GM21360 (cell line): ENCODE measurements at regions not wholly inside any gene's neighbourhood (a gene's known extent, or its start where the extent isn't known, plus 50 kb on each side); places are given as distances from the start of the nearest gene placed in this dataset.

Experiments
- ATAC-seq: cut with Tn5 transposase; IDR thresholded peaks from one replicate; pipeline ENCODE4 v1.9.1; 2021; ENCODE audit warnings: mild to moderate bottlenecking, moderate library complexity; ENCODE audit not compliant: unreplicated experiment

DNA sequence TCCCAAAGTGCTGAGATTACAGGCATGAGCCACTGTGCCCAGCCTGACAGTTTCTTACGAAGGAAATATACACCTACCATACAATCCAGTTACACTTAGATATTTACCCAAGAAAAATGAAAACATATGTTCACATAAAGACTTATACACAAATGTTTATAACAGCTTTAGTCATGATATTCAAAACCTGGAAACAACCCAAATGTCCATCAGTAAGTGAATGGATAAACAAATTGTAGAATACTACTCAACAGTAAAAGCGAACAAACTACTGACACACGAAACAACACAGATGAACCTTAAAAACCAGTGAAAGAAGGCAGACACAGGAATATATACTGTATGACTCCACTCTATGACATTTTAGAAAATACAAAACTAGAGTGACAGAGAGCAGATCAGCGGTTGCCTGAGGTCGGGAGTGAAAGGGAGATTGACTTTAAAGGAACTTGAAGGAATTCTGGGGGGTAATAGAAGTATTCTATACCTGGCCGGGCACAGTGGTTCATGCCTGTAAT is 83.6 kb downstream of the SPRING1 start:
- ATAC-seq: no peak

DNA sequence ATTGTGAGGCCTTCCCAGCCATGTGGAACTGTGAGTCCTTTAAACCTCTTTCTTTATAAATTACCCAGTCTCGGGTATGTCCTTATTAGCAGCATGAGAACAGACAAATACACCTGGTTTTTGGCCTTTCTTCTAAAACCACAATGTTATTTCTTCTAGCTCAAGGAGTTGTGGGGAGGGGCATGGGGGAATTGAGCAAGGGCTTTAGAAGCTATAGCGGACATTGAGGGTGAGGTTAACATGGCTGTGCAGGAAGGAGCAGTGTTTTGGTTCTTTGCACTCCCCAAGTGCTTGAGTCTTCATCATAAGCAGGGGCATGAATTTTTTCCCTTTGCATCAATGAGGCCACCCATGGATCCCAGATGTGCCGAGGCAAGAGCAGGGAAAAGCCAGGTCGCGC is 86.8 kb downstream of the SPRING1 start:
- no peak for ATAC-seq

DNA sequence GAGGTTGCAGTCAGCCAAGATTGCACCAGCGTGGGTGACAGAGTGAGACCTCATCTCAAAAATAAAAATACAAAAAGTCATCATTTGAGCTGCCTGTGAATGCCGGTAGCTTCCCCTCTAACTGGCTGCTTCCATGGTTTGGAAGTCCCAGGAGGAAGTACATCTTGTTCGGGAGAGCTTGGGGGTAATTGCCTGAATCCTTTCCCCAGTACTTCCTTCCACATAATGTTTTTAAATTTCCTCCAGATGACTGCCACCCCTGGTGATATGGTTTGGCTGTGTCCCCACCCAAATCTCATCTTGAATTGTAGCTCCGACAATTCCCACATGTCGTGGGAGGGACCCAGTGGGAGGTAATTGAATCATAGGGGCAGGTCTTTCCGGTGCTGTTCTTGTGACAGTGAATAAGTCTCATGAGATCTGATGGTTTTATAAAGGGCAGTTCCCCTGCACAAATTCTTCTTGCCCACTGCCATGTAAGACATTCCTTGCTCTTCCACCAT is 87.2 kb downstream of the SPRING1 start:
- no peak for ATAC-seq

DNA sequence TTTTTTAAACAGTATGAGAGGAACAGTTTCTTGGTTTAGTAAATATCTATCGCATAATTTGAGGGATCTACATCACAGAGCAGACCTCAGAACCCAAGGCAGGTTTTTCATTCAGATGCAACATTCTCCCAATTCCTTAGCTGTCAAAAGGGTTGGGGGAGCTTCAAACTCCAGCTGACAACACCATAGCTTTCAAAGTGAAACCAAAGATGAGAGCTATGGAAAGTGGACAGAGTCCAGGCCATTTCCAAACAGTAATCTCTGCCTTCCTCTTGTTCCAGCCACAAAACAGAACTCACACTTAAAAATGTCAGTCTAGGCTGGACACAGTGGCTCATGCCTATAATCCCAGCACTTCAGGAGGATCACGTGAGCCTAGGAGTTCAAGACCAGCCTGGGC is 87.8 kb downstream of the SPRING1 start:
- ATAC-seq: no peak

DNA sequence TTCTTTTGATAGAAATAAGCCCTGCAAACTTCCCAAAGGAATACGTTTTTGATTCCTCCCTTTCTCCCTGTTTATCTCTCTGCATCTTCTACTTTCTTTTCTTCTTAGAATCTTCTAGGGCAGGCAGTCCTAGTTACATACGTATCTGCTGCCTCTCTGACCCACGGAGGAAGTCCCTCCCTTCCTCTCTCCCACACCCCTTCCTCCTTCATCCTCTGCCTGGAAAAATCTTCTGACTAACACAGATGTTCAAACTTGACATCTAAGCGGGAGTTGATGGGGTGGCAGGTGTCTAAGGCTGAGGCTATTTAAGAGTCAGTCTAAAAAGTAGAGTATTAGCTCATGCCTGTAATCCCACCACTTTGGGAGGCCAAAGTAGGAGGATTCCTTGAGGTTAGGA is 88.6 kb downstream of the MAP1LC3B2 start:
- no peak for ATAC-seq

DNA sequence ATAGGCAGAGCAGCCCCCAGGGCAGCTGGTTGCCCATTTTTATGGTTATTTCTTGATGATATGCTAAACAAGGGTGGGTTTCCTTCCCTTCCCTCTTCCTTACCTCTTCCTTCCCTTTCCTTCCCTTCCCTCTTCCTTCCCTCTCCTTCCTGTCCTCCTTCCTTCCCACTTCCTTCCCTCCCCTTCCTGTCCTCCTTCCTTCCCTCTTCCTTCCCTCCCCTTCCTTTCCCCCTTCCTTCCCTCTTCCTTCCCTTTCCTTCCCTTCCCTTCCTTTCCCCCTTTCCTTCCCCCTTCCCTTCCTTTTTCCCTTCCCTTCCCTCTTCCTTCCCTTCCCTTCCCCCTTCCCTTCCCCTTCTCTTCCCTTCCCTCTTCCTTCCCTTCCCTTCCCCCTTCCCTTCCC is 87.7 kb downstream of the MAP1LC3B2 start:
- no peak for ATAC-seq

DNA sequence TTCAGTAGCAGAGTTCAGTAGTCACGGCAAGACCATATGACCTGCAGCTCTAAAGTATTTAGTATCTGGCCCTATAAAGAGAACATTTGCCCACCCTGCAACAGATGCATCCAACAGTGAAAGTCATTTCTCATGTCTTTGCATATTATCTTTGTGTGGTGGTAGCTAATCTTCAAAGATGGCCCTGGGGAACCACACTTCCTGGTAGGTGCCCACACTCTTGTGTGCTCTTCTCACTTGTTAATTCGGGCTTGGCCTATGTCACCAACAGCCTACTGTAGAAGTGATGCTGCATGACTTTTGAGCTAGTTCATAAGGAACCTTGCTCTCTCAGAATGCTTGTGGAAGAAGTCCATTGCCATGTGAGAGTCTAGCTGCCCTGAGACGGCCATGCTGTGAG is 85.6 kb downstream of the MAP1LC3B2 start:
- ATAC-seq: no peak

DNA sequence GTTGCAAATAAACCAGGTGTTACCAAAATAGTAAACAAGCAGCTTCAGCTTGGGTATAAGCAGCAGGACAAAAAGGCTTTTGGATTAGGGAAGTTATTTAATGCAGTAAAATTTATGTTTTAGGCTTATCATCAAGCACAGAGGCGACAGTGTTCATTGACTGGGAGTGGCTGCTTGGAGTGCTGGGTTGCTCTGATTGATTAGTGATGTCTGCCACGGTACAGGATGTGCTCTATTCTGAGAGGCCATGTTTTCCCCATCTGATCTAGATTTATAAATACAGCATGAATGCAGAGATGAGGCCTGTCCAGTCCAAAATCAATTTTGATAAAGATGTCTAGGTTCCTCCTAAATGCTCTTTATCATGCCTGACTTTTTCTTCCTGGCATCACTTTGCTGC is 83.5 kb downstream of the MAP1LC3B2 start:
- ATAC-seq: no peak

DNA sequence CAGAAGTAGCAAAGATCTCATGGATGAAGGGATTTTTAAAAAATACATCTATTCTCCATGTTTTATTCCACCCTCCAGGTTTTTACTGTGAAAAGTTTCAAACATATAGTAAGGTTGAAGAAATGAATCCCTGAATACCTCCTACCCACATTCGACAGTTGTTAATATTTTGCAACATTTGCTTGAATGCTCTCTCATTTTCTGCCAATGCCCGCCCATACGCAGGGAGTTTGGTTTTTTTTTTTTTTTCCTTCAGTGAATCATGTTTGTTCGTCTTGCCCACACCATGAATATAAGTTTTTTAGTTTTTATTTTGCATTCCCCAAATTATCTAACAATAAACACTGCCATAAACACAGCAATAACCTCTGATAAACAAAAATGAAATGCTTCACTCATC is 82.9 kb downstream of the MAP1LC3B2 start:
- ATAC-seq: no peak

DNA sequence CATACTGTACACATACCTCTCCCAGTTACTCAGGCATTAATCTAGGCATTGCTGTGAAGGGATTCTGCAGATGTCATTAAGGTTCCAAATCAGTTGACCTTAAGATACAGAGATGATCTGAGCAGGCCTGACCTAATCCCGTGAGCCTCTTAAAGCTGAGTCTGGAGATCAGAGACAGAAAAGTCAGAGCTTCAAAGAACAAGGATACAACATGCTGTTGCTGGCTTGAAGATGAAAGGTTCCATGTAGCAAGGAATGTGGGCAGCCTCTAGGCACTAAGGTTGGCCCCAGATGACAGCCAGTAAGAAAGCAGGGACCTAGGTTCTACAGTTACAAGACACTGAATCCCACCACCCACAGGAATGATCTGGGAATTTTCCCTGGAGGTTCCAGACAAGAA is 81.1 kb downstream of the MAP1LC3B2 start:
- ATAC-seq: no peak

DNA sequence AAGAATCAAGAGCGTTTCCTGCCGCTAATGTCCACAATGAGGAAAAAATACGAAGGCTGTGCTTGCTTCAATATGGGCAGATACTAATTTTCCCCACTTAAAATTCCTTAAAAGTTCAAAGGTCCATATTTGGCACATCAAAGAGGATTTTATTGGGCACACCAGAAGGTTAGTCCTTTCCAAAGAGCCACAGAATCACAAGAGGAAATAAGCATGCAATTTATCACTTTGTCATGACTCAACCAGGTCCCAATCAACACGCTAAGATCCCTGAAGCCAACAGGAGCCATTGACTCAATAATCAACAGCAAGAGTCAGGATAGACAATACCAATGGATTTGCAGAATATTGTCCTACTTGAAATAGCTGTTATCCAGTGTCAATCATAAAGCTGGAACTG is 80.6 kb downstream of the MAP1LC3B2 start:
- no peak for ATAC-seq

DNA sequence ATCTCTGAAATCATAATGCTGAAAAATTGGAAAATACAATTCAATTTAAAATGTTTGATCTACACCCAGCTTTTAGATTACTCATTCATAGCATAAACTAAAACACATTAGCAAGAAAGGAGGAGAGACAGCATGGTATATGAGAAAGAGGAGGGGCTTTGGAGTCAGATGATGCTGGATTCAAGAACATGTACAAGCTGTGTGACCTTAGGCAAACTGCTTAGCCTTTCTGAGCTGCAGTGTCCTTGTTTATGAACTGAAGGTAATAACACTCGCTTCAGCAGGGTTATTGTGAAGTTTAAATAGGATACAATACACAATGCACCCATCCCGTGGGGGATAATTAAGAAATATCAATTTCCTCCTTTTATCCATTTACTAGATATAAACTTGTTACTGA is 79.2 kb downstream of the MAP1LC3B2 start:
- ATAC-seq: no peak

DNA sequence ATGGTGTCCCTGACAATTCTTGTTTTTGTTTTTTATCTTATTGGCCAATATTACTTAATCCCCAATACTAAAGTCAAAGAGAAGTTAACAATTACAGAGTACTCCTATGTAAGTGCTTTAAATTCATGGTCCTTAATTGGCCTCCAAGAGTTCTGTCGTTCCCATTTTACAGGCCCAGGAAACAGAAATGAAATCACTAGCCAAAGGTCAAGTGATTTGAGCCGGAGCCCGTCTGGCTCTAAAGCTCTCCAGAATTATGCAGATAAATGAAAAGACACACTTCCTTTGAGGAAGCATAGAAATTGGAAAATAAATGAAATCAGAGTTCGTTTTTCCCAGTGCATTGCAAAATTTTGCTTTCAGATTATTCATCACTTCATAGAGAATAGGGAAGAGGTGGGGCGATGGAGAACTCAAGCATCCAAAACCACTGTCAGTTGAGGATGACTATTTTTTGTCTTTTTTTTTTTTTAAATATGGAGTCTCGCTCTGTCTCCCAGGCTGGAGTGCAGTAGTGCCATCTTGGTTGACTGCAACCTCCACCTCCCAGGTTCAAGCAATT is 78.5 kb downstream of the MAP1LC3B2 start:
- no peak for ATAC-seq

DNA sequence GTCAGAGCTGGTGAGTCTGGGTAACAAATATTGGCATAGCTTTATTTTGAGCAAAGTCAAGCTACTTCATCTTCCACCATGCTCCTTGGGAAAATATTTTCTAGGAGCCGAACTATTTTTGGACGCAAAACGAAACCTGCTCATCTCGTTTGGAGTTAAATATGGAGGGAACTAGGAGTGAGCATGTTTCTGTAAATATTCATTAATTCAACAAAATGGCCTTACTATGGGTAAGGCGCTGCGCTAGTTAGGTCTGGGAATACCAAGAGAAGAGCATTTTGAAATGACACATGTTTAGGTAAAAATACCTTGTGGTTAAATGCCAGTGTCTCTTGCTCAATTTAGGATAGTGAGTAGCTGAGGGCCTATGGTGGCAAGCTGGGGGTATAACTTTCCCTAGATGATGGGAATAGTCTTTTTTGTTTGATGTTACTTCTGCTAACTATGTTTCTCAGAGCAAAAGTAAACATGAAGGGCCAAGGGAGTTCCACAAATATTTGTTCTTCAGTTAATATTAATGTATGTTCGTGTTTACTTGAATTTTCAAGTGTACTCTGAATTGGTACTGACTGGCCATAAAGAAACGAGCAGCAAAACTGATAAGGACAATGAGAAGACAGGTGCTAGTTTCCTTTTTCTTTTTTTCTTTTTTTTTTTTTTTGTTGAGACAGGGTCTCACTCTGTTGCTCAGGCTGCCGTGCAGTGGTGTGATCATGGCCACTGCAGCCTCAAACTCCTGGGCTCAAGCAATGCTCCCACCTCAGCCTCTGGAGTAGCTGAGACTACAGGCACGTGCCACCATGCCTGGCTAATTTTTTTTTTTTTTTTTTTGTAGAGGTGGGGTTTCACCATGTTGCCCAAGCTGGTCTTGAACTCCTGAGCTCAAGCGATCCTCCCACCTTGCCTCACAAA is 77.7 kb downstream of the MAP1LC3B2 start:
- no peak for ATAC-seq

DNA sequence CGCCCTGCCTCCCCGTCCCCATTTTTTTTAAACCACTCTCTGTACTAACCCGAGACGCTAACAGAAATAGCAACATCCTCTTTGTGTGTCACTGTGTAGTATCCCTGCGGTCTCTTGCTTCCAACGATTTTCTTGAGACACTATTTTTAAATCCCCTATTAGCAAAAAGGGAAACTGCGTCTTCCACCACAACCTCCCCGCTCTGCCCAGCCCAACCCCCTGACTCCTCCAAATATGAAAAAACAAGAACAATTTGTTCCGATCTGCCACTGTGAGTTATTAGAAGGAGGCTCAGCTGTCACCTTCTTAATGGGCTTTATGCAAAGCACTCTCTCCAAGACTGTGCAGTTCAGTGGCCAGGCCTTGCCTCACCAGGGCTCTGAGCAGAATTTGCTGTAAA is 76.3 kb downstream of the MAP1LC3B2 start:
- no peak for ATAC-seq

DNA sequence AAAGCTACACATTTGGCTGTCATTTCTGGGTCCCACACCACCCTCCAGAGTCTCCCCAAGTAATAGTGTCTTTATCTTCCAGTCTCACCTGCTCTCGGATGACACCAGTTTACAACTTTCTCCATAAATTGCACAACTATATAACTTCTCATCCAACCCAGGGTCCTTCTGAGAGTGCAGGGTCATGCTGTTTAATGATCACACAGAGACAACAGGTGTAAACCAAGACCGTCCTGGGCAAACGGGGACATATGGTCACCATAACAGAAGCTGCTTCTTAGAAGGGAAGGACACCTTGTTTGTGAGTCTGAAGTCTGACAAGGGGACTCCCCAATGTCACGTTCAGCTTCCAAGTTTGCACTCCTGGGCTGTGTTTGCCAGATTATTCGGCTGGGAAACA is 74.3 kb downstream of the MAP1LC3B2 start:
- no peak for ATAC-seq

DNA sequence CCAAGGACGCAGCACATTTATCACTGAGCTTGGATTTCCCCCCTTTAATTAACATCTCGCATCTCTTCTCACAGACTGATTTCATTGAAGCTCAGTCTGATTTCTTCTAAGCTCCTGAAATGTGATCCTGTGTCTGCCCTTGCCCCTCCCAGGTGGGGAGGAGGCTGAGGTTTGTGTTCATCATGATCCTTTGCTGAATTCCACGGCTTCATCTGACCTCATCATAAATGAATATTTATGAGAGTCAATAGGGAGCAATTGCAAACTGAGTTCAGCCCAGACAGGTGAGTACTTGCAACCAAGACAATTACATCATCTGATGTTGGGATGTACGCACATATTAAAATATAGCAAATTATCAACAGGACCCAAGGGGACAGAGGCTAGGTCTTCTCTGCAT is 72.4 kb downstream of the MAP1LC3B2 start:
- ATAC-seq: no peak

DNA sequence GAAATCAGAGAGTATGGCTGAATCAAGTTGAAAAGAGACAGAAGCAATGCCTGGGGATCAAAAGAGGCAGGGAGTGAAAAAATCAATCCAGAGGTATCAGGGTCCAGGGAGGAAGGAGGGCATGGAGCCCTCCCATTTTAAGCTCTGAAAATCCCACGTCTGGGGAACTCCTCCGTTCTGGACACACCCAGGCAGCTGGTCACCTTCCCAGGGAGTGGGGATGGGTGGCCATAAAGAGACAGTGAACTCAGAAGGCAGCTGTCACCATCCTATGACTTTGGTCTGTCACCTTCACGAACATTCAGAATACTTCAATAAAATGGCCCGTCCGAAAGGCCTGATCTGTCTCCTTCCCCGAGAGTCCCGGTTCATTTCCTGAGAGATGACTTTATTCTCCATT is 71.6 kb downstream of the MAP1LC3B2 start:
- ATAC-seq: no peak

DNA sequence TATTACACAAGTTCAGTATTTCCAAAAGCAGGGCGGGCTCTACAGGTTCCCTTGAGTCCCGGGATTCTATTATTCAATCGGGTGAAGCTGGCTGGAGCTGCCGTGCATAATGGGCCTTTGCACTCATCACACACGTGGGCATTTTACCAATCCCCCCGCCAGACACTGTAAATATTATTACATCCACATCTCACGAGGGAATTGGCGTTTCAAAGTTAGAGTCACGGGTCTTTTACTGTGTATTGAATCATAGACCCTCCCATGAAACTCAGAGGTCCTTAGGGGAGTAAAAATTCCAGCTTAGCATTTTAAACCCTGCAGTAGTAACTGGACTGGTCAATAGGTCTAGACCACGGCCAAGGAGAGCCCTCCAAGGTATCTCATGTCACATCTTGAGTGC is 70.3 kb downstream of the MAP1LC3B2 start:
- ATAC-seq: no peak

DNA sequence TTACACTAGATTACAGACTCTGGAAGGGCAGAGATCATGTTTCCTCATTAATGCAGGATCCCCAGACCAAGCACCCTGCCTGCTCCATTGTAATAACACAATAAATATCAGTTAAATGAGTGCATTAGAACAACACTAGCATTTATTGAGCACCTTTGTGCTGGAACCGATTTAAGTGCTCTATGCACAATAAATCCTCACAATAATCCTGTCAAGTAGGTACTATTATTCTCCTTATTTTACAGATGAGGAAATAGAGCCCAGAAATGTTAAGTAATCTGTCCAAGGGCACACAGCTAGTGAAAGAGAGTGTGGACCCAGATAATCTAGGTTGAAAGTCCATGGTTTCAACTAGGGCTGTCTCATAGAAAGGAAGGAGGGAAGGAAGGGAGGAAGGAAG is 69.8 kb downstream of the MAP1LC3B2 start:
- no peak for ATAC-seq

DNA sequence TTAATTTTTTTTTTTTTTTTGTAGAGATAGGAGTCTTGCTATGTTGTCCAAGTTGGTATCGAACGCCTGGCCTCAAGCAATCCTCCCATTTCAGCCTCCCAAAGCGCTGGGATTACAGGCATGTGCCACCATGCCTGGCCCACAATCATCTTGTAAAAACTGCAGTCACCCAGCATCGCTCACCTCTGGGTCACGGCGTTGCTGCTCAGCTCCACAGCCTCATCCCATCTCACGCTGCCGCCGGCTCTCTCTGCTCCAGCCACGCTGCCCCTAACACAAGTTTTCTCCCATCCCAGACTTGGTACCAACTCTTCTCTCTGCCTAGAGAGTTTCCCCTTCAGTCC is 69.2 kb downstream of the MAP1LC3B2 start:
- ATAC-seq: no peak
